Stimulated activated naive CD4-positive, alpha-beta T cell treated with Interleukin-2 at 50 U/mL for 16 hours (primary cell): ENCODE measurements at regions not wholly inside any gene's neighbourhood (a gene's known extent, or its start where the extent isn't known, plus 50 kb on each side); places are given as distances from the start of the nearest gene placed in this dataset.

Source experiments
- DNase-seq: peaks from one replicate; lab custom pipeline; 2025; lab: John Stamatoyannopoulos, UW

- peak; percentile 97 for DNase-seq
Observed at GRCh38 chr1:244970744-244971551, 106.6 kb upstream of the HNRNPU start.

- DNase-seq: peak; percentile 77
Observed at GRCh38 chr1:244970236-244970743, 105.9 kb upstream of the HNRNPU start.

GRCh38 chr1:244969355-244970235, 105.3 kb upstream of the HNRNPU start:
- DNase-seq: peak; percentile 54

- no peak for DNase-seq
Observed at GRCh38 chr1:244968881-244969280, 104.5 kb upstream of the HNRNPU start.

- DNase-seq: no peak
Observed at GRCh38 chr1:244968471-244968871, 104.1 kb upstream of the HNRNPU start.

GRCh38 chr1:244967159-244967558, 102.8 kb upstream of the HNRNPU start:
- no peak for DNase-seq

- DNase-seq: no peak
Observed at GRCh38 chr1:244965185-244966030, 101.1 kb upstream of the HNRNPU start.

- no peak for DNase-seq
Observed at GRCh38 chr1:244964112-244964971, 100.0 kb upstream of the HNRNPU start.

GRCh38 chr1:244963231-244963826, 99.0 kb upstream of the HNRNPU start:
- DNase-seq: no peak

- DNase-seq: no peak
Observed at GRCh38 chr1:244962130-244962529, 97.8 kb upstream of the HNRNPU start.

- DNase-seq: no peak
Observed at GRCh38 chr1:244960904-244961303, 96.6 kb upstream of the HNRNPU start.

- no peak for DNase-seq
Observed at GRCh38 chr1:244958593-244958992, 94.2 kb upstream of the HNRNPU start.

GRCh38 chr1:244957525-244957924, 93.2 kb upstream of the HNRNPU start:
- DNase-seq: no peak

GRCh38 chr1:244957122-244957521, 92.8 kb upstream of the HNRNPU start:
- no peak for DNase-seq

GRCh38 chr1:244955661-244956060, 91.3 kb upstream of the HNRNPU start:
- DNase-seq: no peak

- no peak for DNase-seq
Observed at GRCh38 chr1:244954359-244954758, 90.0 kb upstream of the HNRNPU start.

GRCh38 chr1:244953901-244954300, 89.6 kb upstream of the HNRNPU start:
- DNase-seq: no peak

- DNase-seq: no peak
Observed at GRCh38 chr1:244952940-244953339, 88.6 kb upstream of the HNRNPU start.

GRCh38 chr1:244952280-244952933, 88.1 kb upstream of the HNRNPU start:
- no peak for DNase-seq

- DNase-seq: no peak
Observed at GRCh38 chr1:244948416-244948815, 84.1 kb upstream of the HNRNPU start.
